Endothelial cell of umbilical vein (primary cell): ENCODE measurements at regions not wholly inside any gene's neighbourhood (a gene's known extent, or its start where the extent isn't known, plus 50 kb on each side); places are given as distances from the start of the nearest gene placed in this dataset.

Experiments
- BruUV-seq: library from RNA; stranded (reverse); fragments of 400-500 nt; replicated peaks from 2 replicates; lab custom pipeline; 2021; lab: Mats Ljungman, UMichigan
- CTCF ChIA-PET: fragments of 300-600, 350-600 bp; sonication (Branson Sonifier 250); formaldehyde crosslinking; loops from one replicate; lab custom pipeline; 2021; ENCODE audit warnings: antibody characterized with exemption, inconsistent platforms; lab: Charles Lee
- POLR2A ChIA-PET: fragments of 300-600, 350-600 bp; sonication (Branson Sonifier 250); formaldehyde crosslinking; loops from one replicate; lab custom pipeline; 2021; ENCODE audit warnings: antibody characterized with exemption, inconsistent platforms; lab: Charles Lee
- DNase-seq: peaks from one replicate; pipeline ENCODE4 v3.0.0-alpha.2; 2011; ENCODE audit warnings: low read depth, low spot score
- FAIRE-seq: peaks from 2 replicates; lab custom pipeline; 2011; peaks lifted over from hg19 to GRCh38; lab: Jason Lieb, UNC
- H2AFZ ChIP-seq: 2 replicates; pipeline ENCODE4 v1.6.0; 2012; ENCODE audit warnings: low read depth, low read length, control low read depth, inconsistent platforms
- H3K27ac ChIP-seq: 2 replicates; pipeline ENCODE4 v1.5.1; 2011; ENCODE audit warnings: low read depth, mild to moderate bottlenecking, control low read depth, low read length, moderate library complexity; ENCODE audit not compliant: insufficient read depth
- H3K27me3 ChIP-seq, 2 experiments: 2 replicates each; pipeline versions ENCODE4 v1.6.0 to v1.6.1; 2011; ENCODE audit warnings: low read length in 2 of 2, mixed read lengths in 1 of 2; ENCODE audit not compliant: control insufficient read depth in 2 of 2, insufficient read depth in 2 of 2
- H3K36me3 ChIP-seq, 2 experiments: 2 replicates in 1 of 2; 3 replicates in 1 of 2; pipeline ENCODE4 v1.5.1; 2011; ENCODE audit warnings: low read length in 2 of 2, mild to moderate bottlenecking in 1 of 2, moderate library complexity in 1 of 2; ENCODE audit not compliant: control insufficient read depth in 2 of 2, insufficient read depth in 2 of 2; ENCODE audit errors: extremely low read depth in 1 of 2
- H3K4me1 ChIP-seq: 3 replicates; pipeline ENCODE4 v1.5.1; 2011; ENCODE audit warnings: mild to moderate bottlenecking, low read length; ENCODE audit not compliant: control insufficient read depth, insufficient read depth; ENCODE audit errors: extremely low read depth
- H3K4me2 ChIP-seq: 2 replicates; pipeline ENCODE4 v1.6.1; 2011; ENCODE audit warnings: low read length, control low read depth, mixed read lengths; ENCODE audit not compliant: insufficient read depth
- H3K4me3 ChIP-seq, 3 experiments: fragments of 200-600 bp in 1 of 3; sonication (generic), shearing (Covaris generic) in 1 of 3; replicated peaks in 1 of 3; 2 replicates each; pipeline ENCODE4 v1.5.1; 2011 to 2016; ENCODE audit warnings: control low read depth in 3 of 3, low read length in 3 of 3, mild to moderate bottlenecking in 2 of 3, inconsistent platforms in 1 of 3, low read depth in 1 of 3, moderate library complexity in 1 of 3; ENCODE audit not compliant: insufficient read depth in 1 of 3
- H3K79me2 ChIP-seq: 2 replicates; pipeline ENCODE4 v1.6.0; 2012; ENCODE audit warnings: low read length, inconsistent platforms; ENCODE audit not compliant: control insufficient read depth, insufficient read depth
- H3K9ac ChIP-seq: replicated peaks from 2 replicates; pipeline ENCODE3; 2011; ENCODE audit warnings: low read length, control low read depth; ENCODE audit not compliant: insufficient read depth; ENCODE audit errors: extremely low read depth
- H3K9me1 ChIP-seq: replicated peaks from 3 replicates; pipeline ENCODE4 v1.6.0; 2011; ENCODE audit warnings: mild to moderate bottlenecking, low read length; ENCODE audit not compliant: control insufficient read depth, insufficient read depth; ENCODE audit errors: extremely low read depth
- H3K9me3 ChIP-seq: replicated peaks from 2 replicates; pipeline ENCODE4 v1.5.1; 2012; ENCODE audit warnings: low read length, inconsistent platforms; ENCODE audit not compliant: control insufficient read depth, insufficient read depth
- H4K20me1 ChIP-seq: replicated peaks from 2 replicates; pipeline ENCODE3; 2011; ENCODE audit warnings: mild to moderate bottlenecking, low read length; ENCODE audit not compliant: control insufficient read depth, insufficient read depth; ENCODE audit errors: extremely low read depth
- EZH2 ChIP-seq: IDR thresholded peaks from 2 replicates; pipeline ENCODE4 v1.6.1; 2012; ENCODE audit warnings: borderline replicate concordance, low read depth, mild to moderate bottlenecking, moderate library complexity, low read length, inconsistent platforms; ENCODE audit not compliant: severe bottlenecking
- FOS ChIP-seq: IDR thresholded peaks from 2 replicates; pipeline ENCODE4 v1.6.1; 2011; ENCODE audit warnings: mild to moderate bottlenecking, low read length, moderate library complexity, borderline replicate concordance; ENCODE audit not compliant: insufficient read depth
- GATA2 ChIP-seq: IDR thresholded peaks from 2 replicates; pipeline ENCODE4 v1.7.0; 2011; ENCODE audit warnings: low read depth, mild to moderate bottlenecking, moderate library complexity, mixed read lengths, low read length; ENCODE audit not compliant: insufficient read length, insufficient read depth
- JUN ChIP-seq: IDR thresholded peaks from 2 replicates; pipeline ENCODE4 v1.6.1; 2011; ENCODE audit warnings: borderline replicate concordance, low read depth; ENCODE audit not compliant: insufficient read length, insufficient read depth
- MYC ChIP-seq: IDR thresholded peaks from one replicate; pipeline ENCODE4 v1.6.1; 2011; ENCODE audit warnings: mild to moderate bottlenecking, low read depth, low read length
- POLR2A ChIP-seq: IDR thresholded peaks from 2 replicates; pipeline ENCODE4 v1.6.1; 2012; ENCODE audit warnings: low read depth, mild to moderate bottlenecking, control low read depth, low read length
- POLR2AphosphoS5 ChIP-seq: IDR thresholded peaks from 2 replicates; pipeline ENCODE4 v1.6.1; 2012; ENCODE audit warnings: low read depth, mild to moderate bottlenecking, control low read depth, low read length, moderate library complexity; ENCODE audit not compliant: insufficient read depth
- dilution Hi-C: fragments of 300-500 bp; cut with MboI; formaldehyde crosslinking; loops from one replicate; pipeline ENCODE4 v1.15.0; 2019; ENCODE audit warnings: low sequenced_read_pairs; ENCODE audit not compliant: extremely low pct_ligation_motif_present
- intact Hi-C: fragments of 100-400 bp; cut with micrococcal nuclease; formaldehyde crosslinking; loops from one replicate; pipeline ENCODE4 v1.10.0; 2022
- TF ChIP-seq, protein P1 (sequence below): IDR thresholded peaks from 2 replicates; pipeline ENCODE4 v1.6.1; 2011; ENCODE audit not compliant: insufficient read depth, insufficient read length
- TF ChIP-seq, protein P2 (sequence below), 2 donors: IDR thresholded peaks; 1 replicate in 1 of 2; 2 replicates in 1 of 2; pipeline ENCODE4 v1.5.1; 2011; ENCODE audit warnings: low read length in 2 of 2, mild to moderate bottlenecking in 2 of 2, moderate library complexity in 2 of 2, control low read depth in 1 of 2, inconsistent platforms in 1 of 2, low read depth in 1 of 2; ENCODE audit not compliant: insufficient read depth in 1 of 2; ENCODE audit errors: extremely low read depth in 1 of 2

DNA sequence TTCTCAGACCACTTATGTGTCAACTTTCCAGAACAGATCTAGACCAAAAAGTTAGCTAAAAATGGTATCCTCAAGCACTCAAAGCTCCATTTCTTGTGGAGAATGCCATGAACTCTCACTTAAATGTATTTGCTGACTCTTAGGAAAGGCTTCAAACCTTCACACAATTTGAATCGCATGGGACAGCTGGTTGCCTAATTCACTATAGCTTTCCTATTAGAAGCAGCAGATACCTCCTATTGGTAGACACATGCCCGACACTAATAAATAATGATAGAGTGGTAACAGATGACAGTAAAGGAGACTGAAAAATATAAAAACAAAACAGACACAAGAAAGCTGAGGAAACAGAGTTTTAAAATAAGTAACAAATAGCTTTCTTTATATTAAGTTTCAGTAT is 818.5 kb downstream of the XPNPEP1 start:
- no peak for DNase-seq
- no peak for FAIRE-seq
- no peaks in the 10 kb centered on the region for H3K27me3 ChIP-seq
- H3K9ac ChIP-seq, result no peak overlapping the region
- intact Hi-C loops (no loop called here), dilution Hi-C loops (no loop called here)
- no peak overlapping the region for H2AFZ ChIP-seq
- no TSS peak for BruUV-seq
- H3K9me3 ChIP-seq, result peaks cover 3% of the 10 kb centered on the region
- no peak overlapping the region for H3K4me3 ChIP-seq
- no peak overlapping the region for H3K27ac ChIP-seq
- H3K79me2 ChIP-seq, result no peaks in the 10 kb centered on the region
- POLR2A ChIA-PET, result no interaction called here
- CTCF ChIA-PET, result no interaction called here
- no peaks in the 10 kb centered on the region for H3K36me3 ChIP-seq
- H4K20me1 ChIP-seq, result no peaks in the 10 kb centered on the region
- H3K4me2 ChIP-seq, result no peak overlapping the region
- no peaks in the 10 kb centered on the region for H3K4me1 ChIP-seq
- TF ChIP-seq POLR2AphosphoS5, result no peak
- TF ChIP-seq FOS, result no peak
- TF ChIP-seq, protein P1, sequence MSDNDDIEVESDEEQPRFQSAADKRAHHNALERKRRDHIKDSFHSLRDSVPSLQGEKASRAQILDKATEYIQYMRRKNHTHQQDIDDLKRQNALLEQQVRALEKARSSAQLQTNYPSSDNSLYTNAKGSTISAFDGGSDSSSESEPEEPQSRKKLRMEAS, result no peak
- TF ChIP-seq JUN, result no peak
- no peak for TF ChIP-seq MYC
- no peak for TF ChIP-seq POLR2A
- TF ChIP-seq, protein P2, sequence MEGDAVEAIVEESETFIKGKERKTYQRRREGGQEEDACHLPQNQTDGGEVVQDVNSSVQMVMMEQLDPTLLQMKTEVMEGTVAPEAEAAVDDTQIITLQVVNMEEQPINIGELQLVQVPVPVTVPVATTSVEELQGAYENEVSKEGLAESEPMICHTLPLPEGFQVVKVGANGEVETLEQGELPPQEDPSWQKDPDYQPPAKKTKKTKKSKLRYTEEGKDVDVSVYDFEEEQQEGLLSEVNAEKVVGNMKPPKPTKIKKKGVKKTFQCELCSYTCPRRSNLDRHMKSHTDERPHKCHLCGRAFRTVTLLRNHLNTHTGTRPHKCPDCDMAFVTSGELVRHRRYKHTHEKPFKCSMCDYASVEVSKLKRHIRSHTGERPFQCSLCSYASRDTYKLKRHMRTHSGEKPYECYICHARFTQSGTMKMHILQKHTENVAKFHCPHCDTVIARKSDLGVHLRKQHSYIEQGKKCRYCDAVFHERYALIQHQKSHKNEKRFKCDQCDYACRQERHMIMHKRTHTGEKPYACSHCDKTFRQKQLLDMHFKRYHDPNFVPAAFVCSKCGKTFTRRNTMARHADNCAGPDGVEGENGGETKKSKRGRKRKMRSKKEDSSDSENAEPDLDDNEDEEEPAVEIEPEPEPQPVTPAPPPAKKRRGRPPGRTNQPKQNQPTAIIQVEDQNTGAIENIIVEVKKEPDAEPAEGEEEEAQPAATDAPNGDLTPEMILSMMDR (IDR thresholded peaks at IDR 0.05; ENCODE audit: extremely low read depth in 1 of 2, insufficient read depth in 1 of 2, low read depth in 1 of 2, low read length in 2 of 2), result no peak
- no peak for TF ChIP-seq GATA2
- TF ChIP-seq EZH2, result no peak
- no peaks in the 10 kb centered on the region for H3K9me1 ChIP-seq
